Neural cell (in vitro differentiated cells): ENCODE measurements at regions not wholly inside any gene's neighbourhood (a gene's known extent, or its start where the extent isn't known, plus 50 kb on each side); places are given as distances from the start of the nearest gene placed in this dataset.

Experiments used
- H2AFZ ChIP-seq: fragments of 200-600, 300-800 bp; sonication (generic), shearing (Covaris generic); 2 replicates; pipeline ENCODE4 v1.6.0; 2014; ENCODE audit warnings: low read depth, mild to moderate bottlenecking, antibody characterized with exemption, low read length, moderate library complexity
- H3F3A ChIP-seq: fragments of 200-600 bp; shearing (Covaris generic); 2 replicates; pipeline ENCODE4 v1.6.1; 2016; ENCODE audit warnings: mild to moderate bottlenecking, moderate library complexity, mixed read lengths, antibody characterized with exemption, low read length; ENCODE audit not compliant: insufficient read depth, poor library complexity, severe bottlenecking
- H3K27ac ChIP-seq: fragments of 200-600, 300-800 bp; sonication (generic), shearing (Covaris generic); 2 replicates; pipeline ENCODE4 v1.5.1; 2014; ENCODE audit warnings: mild to moderate bottlenecking, low read length, moderate library complexity
- H3K27me3 ChIP-seq: fragments of 300-800, 200-600 bp; sonication (generic), shearing (Covaris generic); 2 replicates; pipeline ENCODE4 v1.6.0; 2014; ENCODE audit warnings: mild to moderate bottlenecking, low read depth, low read length, moderate library complexity; ENCODE audit not compliant: insufficient read depth
- H3K36me3 ChIP-seq: fragments of 300-800, 200-600 bp; sonication (generic), shearing (Covaris generic); 2 replicates; pipeline ENCODE4 v1.5.1; 2014; ENCODE audit warnings: mild to moderate bottlenecking, antibody characterized with exemption, low read length, moderate library complexity; ENCODE audit not compliant: insufficient read depth
- H3K4me2 ChIP-seq: fragments of 300-800, 200-600 bp; sonication (generic), shearing (Covaris generic); 2 replicates; pipeline ENCODE4 v1.6.0; 2014; ENCODE audit warnings: mild to moderate bottlenecking, low read length
- H3K4me3 ChIP-seq: fragments of 300-800, 200-600 bp; sonication (generic), shearing (Covaris generic); 2 replicates; pipeline ENCODE4 v1.5.1; 2014; ENCODE audit warnings: mild to moderate bottlenecking, low read length, moderate library complexity
- H3K79me2 ChIP-seq: fragments of 200-600 bp; shearing (Covaris generic); replicated peaks from 2 replicates; pipeline ENCODE4 v1.6.0; 2014; ENCODE audit warnings: mild to moderate bottlenecking, low read length, moderate library complexity; ENCODE audit not compliant: insufficient read depth
- H3K9ac ChIP-seq: fragments of 300-800, 200-600 bp; sonication (generic), shearing (Covaris generic); 2 replicates; pipeline ENCODE4 v1.6.1; 2016; ENCODE audit warnings: mild to moderate bottlenecking, low read length, mixed read lengths
- H3K9me2 ChIP-seq: fragments of 200-600 bp; shearing (Covaris generic); 2 replicates; pipeline ENCODE4 v1.6.1; 2016; ENCODE audit warnings: mild to moderate bottlenecking, low read length, mixed read lengths; ENCODE audit not compliant: insufficient read depth
- H3K9me3 ChIP-seq: fragments of 200-600, 300-800 bp; sonication (generic), shearing (Covaris generic); 2 replicates; pipeline ENCODE4 v1.6.1; 2016; ENCODE audit warnings: mild to moderate bottlenecking, mixed run types, low read length, moderate library complexity, mixed read lengths
- H4K20me1 ChIP-seq: fragments of 200-600 bp; shearing (Covaris generic); 2 replicates; pipeline ENCODE4 v1.6.1; 2016; ENCODE audit warnings: mild to moderate bottlenecking, mixed run types; ENCODE audit not compliant: insufficient read depth
- EP300 ChIP-seq: fragments of 450-650 bp; conservative IDR thresholded peaks from 2 replicates; pipeline ENCODE4 v1.6.1; 2014; ENCODE audit warnings: antibody characterized with exemption, mild to moderate bottlenecking, moderate library complexity; ENCODE audit not compliant: poor library complexity, severe bottlenecking
- EZH2 ChIP-seq: fragments of 200-600, 300-800 bp; shearing (Covaris generic), sonication (generic); IDR thresholded peaks from 2 replicates; pipeline ENCODE4 v1.6.1; 2014; ENCODE audit warnings: antibody characterized with exemption, low read length, borderline replicate concordance, mild to moderate bottlenecking; ENCODE audit not compliant: insufficient read depth, poor library complexity, severe bottlenecking
- MXI1 ChIP-seq: fragments of 450-650 bp; conservative IDR thresholded peaks from 2 replicates; pipeline ENCODE4 v1.6.1; 2014; ENCODE audit warnings: antibody characterized with exemption, mild to moderate bottlenecking; ENCODE audit not compliant: poor library complexity, severe bottlenecking
- POLR2AphosphoS5 ChIP-seq: IDR thresholded peaks from 2 replicates; pipeline ENCODE4 v1.6.1; 2012
- RAD21 ChIP-seq: fragments of 450-650 bp; conservative IDR thresholded peaks from 2 replicates; pipeline ENCODE4 v1.6.1; 2014; ENCODE audit warnings: antibody characterized with exemption, mild to moderate bottlenecking, moderate library complexity
- SMC3 ChIP-seq: fragments of 450-650 bp; conservative IDR thresholded peaks from 2 replicates; pipeline ENCODE4 v1.6.1; 2014; ENCODE audit warnings: antibody characterized with exemption, mild to moderate bottlenecking, moderate library complexity; ENCODE audit not compliant: poor library complexity
- TAF1 ChIP-seq: IDR thresholded peaks from 2 replicates; pipeline ENCODE4 v1.6.1; 2012; ENCODE audit warnings: low read depth
- TF ChIP-seq, protein P1 (sequence below): fragments of 450-650 bp; IDR thresholded peaks from 2 replicates; pipeline ENCODE4 v1.5.1; 2014; ENCODE audit warnings: antibody characterized with exemption, mild to moderate bottlenecking, moderate library complexity; ENCODE audit not compliant: poor library complexity, severe bottlenecking
- TF ChIP-seq, protein P2 (sequence below): IDR thresholded peaks from 2 replicates; pipeline ENCODE4 v1.6.1; 2012; ENCODE audit warnings: borderline replicate concordance

DNA sequence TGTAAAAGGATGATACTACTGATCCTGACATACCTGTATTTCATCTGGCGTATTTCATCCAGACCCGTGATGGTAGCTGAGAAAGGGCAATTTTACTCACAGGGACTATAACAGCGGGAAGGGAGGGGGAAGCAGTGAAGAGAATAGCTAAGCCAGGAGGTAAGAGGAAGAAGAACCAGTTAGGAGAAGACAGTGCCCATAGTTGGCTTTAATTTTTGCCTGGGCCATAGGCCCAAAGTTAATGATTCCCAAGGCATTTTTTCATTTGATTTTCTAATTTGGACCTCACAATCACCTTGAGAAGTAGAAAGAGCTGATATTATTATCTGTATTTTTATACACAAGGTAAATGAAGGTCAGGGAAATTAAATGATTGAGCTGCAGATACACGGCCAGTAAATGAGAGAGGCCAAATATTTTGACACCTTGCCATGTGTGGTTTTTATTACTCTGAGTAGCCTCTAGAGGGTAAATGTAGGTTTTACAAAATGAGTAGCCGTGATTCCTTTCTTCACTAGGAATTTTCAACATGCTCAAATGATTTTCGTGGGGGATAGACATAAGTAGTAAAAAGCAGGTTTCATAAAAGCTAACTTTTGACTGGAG is 382.2 kb downstream of the FUT8 start:
- no peaks in the 10 kb centered on the region for H3K36me3 ChIP-seq

DNA sequence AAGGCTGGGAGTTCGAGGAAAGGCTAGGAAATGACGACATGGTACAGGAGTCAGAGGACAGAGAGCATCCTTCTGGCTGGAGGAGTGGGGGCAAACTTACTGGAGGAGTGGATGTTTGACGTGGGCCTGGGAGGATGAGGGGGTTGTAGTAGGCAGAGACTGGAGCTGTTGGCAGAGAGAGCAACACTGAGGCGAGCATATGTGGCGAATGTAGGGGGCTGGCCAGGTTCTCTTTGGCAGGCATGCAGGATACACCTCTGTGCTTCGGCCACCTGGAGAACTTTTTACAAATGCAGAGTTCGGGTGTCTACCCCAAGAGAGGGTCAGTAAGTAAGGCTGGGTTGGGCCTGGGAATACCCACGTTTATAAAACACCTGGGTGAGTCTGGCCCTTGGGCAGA is 385.7 kb downstream of the FUT8 start:
- H3K27ac ChIP-seq: no peak overlapping the region
- no peaks in the 10 kb centered on the region for H3F3A ChIP-seq
- H3K4me3 ChIP-seq: no peak overlapping the region
- TF ChIP-seq POLR2AphosphoS5: no peak
- TF ChIP-seq, protein P1, sequence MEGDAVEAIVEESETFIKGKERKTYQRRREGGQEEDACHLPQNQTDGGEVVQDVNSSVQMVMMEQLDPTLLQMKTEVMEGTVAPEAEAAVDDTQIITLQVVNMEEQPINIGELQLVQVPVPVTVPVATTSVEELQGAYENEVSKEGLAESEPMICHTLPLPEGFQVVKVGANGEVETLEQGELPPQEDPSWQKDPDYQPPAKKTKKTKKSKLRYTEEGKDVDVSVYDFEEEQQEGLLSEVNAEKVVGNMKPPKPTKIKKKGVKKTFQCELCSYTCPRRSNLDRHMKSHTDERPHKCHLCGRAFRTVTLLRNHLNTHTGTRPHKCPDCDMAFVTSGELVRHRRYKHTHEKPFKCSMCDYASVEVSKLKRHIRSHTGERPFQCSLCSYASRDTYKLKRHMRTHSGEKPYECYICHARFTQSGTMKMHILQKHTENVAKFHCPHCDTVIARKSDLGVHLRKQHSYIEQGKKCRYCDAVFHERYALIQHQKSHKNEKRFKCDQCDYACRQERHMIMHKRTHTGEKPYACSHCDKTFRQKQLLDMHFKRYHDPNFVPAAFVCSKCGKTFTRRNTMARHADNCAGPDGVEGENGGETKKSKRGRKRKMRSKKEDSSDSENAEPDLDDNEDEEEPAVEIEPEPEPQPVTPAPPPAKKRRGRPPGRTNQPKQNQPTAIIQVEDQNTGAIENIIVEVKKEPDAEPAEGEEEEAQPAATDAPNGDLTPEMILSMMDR: no peak
- TF ChIP-seq, protein P2, sequence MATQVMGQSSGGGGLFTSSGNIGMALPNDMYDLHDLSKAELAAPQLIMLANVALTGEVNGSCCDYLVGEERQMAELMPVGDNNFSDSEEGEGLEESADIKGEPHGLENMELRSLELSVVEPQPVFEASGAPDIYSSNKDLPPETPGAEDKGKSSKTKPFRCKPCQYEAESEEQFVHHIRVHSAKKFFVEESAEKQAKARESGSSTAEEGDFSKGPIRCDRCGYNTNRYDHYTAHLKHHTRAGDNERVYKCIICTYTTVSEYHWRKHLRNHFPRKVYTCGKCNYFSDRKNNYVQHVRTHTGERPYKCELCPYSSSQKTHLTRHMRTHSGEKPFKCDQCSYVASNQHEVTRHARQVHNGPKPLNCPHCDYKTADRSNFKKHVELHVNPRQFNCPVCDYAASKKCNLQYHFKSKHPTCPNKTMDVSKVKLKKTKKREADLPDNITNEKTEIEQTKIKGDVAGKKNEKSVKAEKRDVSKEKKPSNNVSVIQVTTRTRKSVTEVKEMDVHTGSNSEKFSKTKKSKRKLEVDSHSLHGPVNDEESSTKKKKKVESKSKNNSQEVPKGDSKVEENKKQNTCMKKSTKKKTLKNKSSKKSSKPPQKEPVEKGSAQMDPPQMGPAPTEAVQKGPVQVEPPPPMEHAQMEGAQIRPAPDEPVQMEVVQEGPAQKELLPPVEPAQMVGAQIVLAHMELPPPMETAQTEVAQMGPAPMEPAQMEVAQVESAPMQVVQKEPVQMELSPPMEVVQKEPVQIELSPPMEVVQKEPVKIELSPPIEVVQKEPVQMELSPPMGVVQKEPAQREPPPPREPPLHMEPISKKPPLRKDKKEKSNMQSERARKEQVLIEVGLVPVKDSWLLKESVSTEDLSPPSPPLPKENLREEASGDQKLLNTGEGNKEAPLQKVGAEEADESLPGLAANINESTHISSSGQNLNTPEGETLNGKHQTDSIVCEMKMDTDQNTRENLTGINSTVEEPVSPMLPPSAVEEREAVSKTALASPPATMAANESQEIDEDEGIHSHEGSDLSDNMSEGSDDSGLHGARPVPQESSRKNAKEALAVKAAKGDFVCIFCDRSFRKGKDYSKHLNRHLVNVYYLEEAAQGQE: no peak
- TF ChIP-seq RAD21: no peak
- no peak for TF ChIP-seq MXI1
- no peak for TF ChIP-seq EZH2
- no peak for TF ChIP-seq EP300
- TF ChIP-seq TAF1: no peak
- no peak for TF ChIP-seq SMC3
- H2AFZ ChIP-seq: no peak overlapping the region
- H3K36me3 ChIP-seq: no peaks in the 10 kb centered on the region
- no peaks in the 10 kb centered on the region for H3K79me2 ChIP-seq
- H3K9ac ChIP-seq: no peak overlapping the region
- no peaks in the 10 kb centered on the region for H3K9me3 ChIP-seq
- no peaks in the 10 kb centered on the region for H3K27me3 ChIP-seq
- H4K20me1 ChIP-seq: no peaks in the 10 kb centered on the region
- H3K9me2 ChIP-seq: no peaks in the 10 kb centered on the region
- no peak overlapping the region for H3K4me2 ChIP-seq

More for the DNA sequence above, 382.2 kb downstream of the FUT8 start:
- Histone ChIP-seq H4K20me1 (no peaks in the 10 kb centered on the region), H2AFZ (no peak overlapping the region), H3F3A (no peaks in the 10 kb centered on the region), H3K9me2 (no peaks in the 10 kb centered on the region), H3K79me2 (no peaks in the 10 kb centered on the region), H3K27me3 (no peaks in the 10 kb centered on the region), H3K9me3 (no peaks in the 10 kb centered on the region), H3K4me3 (no peak overlapping the region), H3K27ac (no peak overlapping the region), H3K9ac (no peak overlapping the region), H3K4me2 (no peak overlapping the region)
- TF ChIP-seq POLR2AphosphoS5: no peak
- TF ChIP-seq, protein P2: no peak
- no peak for TF ChIP-seq MXI1
- TF ChIP-seq SMC3: no peak
- TF ChIP-seq TAF1: no peak
- TF ChIP-seq, protein P1: no peak
- TF ChIP-seq EZH2: no peak
- TF ChIP-seq EP300: no peak
- TF ChIP-seq RAD21: no peak
